HS-27A (cell line): ENCODE measurements at regions not wholly inside any gene's neighbourhood (a gene's known extent, or its start where the extent isn't known, plus 50 kb on each side); places are given as distances from the start of the nearest gene placed in this dataset.

Experiments used
- DNase-seq: peaks from one replicate; pipeline ENCODE4 v3.0.0-alpha.2; 2012; ENCODE audit warnings: low read depth, missing footprints

DNA sequence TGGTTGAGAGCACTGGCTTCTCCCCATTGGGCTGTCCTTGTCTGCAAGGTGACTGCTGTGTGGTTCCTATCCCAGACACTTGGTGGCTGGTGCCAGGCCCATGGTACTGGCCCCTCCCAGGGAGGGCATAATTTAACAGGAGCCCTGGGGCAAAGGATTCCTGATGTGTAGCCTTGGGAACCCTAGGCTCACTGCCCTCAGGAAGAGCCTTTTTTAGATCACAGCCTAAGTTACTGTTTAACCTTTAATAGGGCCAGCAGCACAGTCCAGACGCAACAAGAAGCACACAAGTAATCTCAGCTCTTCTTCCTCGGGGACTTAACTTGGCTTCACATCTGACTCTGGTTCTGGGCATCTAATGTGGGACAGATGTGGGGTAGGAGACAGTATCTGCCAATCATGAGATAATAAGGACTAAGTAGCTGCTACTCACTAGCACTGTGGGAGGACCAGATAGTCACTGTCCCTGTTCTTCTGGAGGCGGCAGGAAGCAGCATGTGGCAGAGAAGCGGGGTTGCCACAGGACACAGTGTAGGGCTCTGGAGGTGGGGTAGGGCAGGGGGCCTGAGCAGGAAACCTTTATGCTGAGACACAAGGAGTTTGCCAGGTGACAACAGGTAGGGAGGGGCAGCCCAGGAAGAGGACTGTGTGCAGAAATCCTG, 136.3 kb downstream of the TMEM17 start:
- DNase-seq = no peak

- DNase-seq = no peak
Measured at GRCh38 chr2:62364791-62365528, 141.0 kb downstream of the TMEM17 start.

- no peak for DNase-seq
Measured at GRCh38 chr2:62363166-62363565, 142.8 kb downstream of the TMEM17 start.

GRCh38 chr2:62362561-62362960, 143.4 kb downstream of the TMEM17 start:
- DNase-seq = no peak

GRCh38 chr2:62361964-62362363, 144.0 kb downstream of the TMEM17 start:
- DNase-seq = no peak

DNA sequence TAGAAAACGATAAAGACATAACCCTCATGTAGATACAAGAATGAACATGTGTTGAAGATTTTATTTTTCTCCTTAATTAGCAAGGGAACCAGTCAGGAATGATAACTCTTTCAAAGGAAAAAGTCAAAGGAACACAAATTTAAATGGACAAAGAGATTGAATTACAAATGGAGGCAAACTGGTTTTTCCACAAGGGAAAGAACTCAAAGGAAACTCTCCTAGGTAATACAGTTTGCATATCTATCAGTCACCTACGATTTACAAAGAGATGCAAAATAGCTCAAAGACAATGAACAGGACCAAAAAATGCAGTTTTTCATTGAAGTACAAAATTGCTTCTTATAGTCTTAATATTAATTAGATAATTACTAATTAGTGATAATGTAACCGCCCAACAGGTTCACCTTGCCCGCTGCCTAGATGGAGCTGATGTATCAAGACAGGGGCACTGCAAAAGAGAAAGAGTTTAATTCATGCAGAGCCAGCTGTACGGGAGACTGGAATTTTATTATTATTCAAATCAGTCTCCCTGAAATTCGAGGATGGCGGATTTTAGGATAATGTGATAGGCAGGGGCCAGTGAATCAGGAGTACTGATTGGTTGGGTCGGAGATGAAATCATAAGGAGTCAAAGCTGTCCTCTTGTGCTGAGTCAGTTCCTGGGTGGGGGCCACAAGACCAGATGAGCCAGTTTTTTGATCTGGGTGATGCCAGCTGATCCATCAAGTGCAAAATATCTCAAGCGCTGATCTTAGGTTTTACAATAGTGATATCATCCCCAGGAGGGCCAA, 151.0 kb downstream of the TMEM17 start:
- no peak for DNase-seq

GRCh38 chr2:62352031-62352430, 154.0 kb downstream of the TMEM17 start:
- no peak for DNase-seq

GRCh38 chr2:62349788-62350187, 153.9 kb downstream of the B3GNT2 start:
- no peak for DNase-seq

DNA sequence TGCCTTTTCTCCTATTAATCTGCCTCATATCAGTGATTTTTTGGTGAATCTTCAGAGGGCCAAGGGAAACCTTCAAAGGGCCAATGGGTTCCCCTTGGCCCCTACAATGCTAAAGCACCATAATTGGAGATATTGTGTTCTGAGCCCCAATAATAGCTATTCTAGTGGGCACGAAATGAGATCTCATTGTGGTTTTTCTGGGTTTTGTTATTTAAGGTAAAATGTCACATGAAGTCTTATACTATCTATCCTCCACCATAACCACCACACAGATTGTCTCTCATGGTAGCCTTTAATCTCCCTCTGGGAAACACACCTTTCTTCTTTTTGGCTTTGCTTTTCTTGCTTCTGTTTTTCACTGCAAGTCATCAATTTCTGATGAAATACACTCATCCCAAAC, 152.8 kb downstream of the B3GNT2 start:
- DNase-seq = no peak

DNA sequence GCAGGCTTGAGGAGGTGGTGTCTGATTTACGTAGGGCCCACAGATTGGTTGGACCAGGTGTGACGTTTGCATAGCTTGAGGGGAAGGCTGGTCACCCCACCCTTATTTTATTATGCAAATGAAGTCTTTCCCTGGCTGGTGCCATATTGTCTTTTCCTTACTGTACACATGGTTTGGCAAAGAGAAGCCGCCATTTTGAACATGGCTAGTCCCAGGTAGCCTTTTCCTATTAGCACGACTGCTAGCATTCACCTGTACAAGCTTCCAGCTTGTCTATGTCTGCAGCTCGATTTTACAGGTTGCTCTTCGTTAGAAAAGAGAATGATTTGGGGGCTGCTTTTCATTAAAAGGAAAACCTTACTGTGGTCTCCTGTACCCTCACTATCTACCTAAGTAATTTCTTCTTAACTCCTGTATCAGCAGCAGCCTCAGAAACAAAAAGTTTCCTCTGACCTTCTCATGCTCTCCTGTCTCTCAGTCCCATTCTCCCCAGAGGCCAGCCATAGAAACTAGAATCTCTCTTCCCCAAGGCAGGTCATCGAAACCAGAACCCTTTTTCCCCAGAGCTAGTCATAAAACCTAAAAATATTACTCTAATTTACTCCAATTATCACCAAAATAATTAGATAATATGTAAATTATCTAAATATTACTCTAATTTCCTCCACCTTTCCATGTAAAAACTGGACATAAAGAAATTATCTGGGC, 151.8 kb downstream of the B3GNT2 start:
- no peak for DNase-seq

DNA sequence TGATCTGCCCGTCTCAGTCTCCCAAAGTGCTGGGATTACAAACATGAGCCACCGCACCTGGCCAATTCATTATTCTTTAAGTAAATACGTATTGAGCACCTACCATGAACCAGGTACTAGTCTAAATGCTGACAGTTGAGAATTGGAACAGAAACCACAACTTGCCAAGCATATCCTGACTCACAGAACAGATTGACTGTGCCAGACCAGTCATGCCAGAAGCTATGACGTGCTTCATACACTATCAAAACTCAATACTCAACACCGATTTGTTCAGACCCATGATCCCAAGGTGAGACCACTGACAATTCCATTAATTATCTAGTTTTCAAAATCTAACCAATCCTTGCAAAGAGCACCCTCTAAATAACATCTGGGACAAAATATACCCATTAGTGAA, 148.6 kb downstream of the B3GNT2 start:
- no peak for DNase-seq

DNA sequence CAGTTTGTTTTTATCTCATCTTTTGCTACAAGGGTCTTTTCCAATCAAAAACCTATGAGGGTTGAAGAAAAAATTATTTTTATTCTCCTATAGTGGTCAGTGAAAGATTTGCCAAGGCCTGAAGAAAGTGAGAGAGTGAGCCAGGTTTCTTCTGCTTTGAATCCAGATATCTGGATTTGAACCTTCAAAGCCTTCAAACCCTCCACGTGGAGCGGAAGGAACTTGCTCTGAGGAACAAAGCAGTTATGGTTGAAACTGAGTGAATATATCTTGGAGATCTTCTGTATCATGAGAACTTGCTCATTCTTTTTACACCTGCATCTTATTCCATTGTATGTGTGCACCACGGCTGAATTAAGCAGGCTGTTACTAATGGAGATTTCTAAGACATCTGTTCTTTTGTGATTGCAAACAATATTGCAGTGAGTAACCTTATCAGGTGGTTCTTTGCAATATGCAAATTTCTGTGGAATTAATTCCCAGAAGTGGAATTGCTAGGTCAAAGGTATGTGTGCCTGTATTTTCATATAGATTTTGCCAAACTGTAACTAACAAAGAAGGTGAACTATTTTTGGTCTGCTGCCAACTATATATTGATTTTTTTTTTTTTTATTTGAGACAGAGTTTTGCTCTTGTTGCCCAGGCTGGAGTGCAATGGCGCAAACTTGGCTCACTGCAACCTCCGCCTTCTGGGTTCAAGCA, 147.9 kb downstream of the B3GNT2 start:
- no peak for DNase-seq

- DNase-seq = no peak
Measured at GRCh38 chr2:62343206-62343605, 147.3 kb downstream of the B3GNT2 start.

- DNase-seq = no peak
Measured at GRCh38 chr2:62340994-62341484, 145.1 kb downstream of the B3GNT2 start.

DNA sequence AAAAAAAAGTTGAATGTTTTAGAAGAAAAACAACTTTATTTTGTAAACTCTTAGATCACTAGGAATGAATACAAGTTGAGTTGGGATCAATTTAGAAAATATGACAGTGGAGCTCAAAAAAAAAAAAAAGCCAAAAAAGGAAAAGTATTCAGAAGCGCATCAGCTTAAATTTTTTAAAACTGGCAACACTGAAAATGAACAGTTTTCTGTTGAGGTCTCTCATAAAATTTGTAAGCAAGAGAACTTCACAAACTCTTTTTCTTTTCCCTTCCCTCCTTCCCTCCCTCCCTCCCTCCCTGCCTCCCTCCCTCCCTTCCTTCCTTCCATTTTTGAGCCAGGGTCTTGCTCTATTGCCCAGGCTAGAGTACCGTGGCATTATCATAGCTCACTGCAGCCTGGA, 143.9 kb downstream of the B3GNT2 start:
- DNase-seq = no peak

GRCh38 chr2:62339413-62339812, 143.5 kb downstream of the B3GNT2 start:
- DNase-seq = no peak

- DNase-seq = no peak
Measured at GRCh38 chr2:62338111-62338510, 142.2 kb downstream of the B3GNT2 start.

DNA sequence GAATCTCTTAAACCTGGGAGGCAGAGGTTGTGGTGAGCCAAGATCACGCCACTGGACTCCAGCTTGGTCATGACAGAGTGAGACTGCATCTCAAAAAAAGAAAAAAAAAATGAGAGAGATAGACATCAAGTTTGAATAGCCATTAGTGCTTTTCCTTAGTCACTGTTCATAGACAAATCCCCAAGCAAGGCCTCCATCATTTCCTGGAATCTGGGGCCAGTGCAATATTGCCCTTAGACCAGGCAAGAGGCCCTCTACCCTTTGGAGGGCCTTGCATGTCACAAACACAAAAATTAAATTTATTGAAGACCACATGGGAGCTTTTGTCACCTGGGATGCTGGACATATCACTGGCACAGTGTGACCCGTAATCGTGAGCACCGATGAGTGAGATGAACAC, 141.5 kb downstream of the B3GNT2 start:
- DNase-seq = no peak

- DNase-seq = no peak
Measured at GRCh38 chr2:62335612-62336011, 139.7 kb downstream of the B3GNT2 start.

GRCh38 chr2:62334440-62335058, 138.6 kb downstream of the B3GNT2 start:
- DNase-seq = no peak

GRCh38 chr2:62334009-62334408, 138.1 kb downstream of the B3GNT2 start:
- no peak for DNase-seq
